GM18505 (cell line): ENCODE measurements at regions not wholly inside any gene's neighbourhood (a gene's known extent, or its start where the extent isn't known, plus 50 kb on each side); places are given as distances from the start of the nearest gene placed in this dataset.

Experiments used
- ATAC-seq: cut with Tn5 transposase; IDR thresholded peaks from one replicate; pipeline ENCODE4 v1.9.1; 2021; ENCODE audit not compliant: unreplicated experiment
- POLR2A ChIP-seq: IDR thresholded peaks from 4 replicates; pipeline ENCODE4 v1.6.1; 2011; ENCODE audit warnings: borderline replicate concordance; ENCODE audit not compliant: insufficient read depth, insufficient read length; ENCODE audit errors: extremely low read depth

GRCh38 chr7:88638583-88638982, 120.9 kb upstream of the ZNF804B start:
- TF ChIP-seq POLR2A: no peak
- no peak for ATAC-seq

- TF ChIP-seq POLR2A: no peak
- ATAC-seq: no peak
These were observed 121.7 kb upstream of the ZNF804B start for GRCh38 chr7:88637795-88638194.

- no peak for ATAC-seq
- no peak for TF ChIP-seq POLR2A
These were observed 124.4 kb upstream of the ZNF804B start for GRCh38 chr7:88635149-88635548.

GRCh38 chr7:88629559-88629958, 129.9 kb upstream of the ZNF804B start:
- ATAC-seq: no peak

GRCh38 chr7:88628363-88629085, 131.0 kb upstream of the ZNF804B start:
- peak; percentile 100 for ATAC-seq
- TF ChIP-seq POLR2A: no peak

More at GRCh38 chr7:88629559-88629958, 129.9 kb upstream of the ZNF804B start:
- no peak for TF ChIP-seq POLR2A

- TF ChIP-seq POLR2A: no peak
- no peak for ATAC-seq
These were observed 142.3 kb upstream of the ZNF804B start for GRCh38 chr7:88617185-88617584.

GRCh38 chr7:88615336-88615735, 144.2 kb upstream of the ZNF804B start:
- ATAC-seq: no peak
- no peak for TF ChIP-seq POLR2A

- TF ChIP-seq POLR2A: no peak
These were observed 144.8 kb upstream of the ZNF804B start for GRCh38 chr7:88614736-88615135.

GRCh38 chr7:88610942-88611341, 148.6 kb upstream of the ZNF804B start:
- no peak for TF ChIP-seq POLR2A
- no peak for ATAC-seq

More at GRCh38 chr7:88614736-88615135, 144.8 kb upstream of the ZNF804B start:
- ATAC-seq: no peak

- no peak for TF ChIP-seq POLR2A
- no peak for ATAC-seq
These were observed 158.8 kb upstream of the ZNF804B start for GRCh38 chr7:88600695-88601094.

- ATAC-seq: no peak
- TF ChIP-seq POLR2A: no peak
These were observed 160.0 kb upstream of the ZNF804B start for GRCh38 chr7:88599528-88599927.

GRCh38 chr7:88597941-88598425, 161.5 kb upstream of the ZNF804B start:
- no peak for ATAC-seq
- TF ChIP-seq POLR2A: no peak

GRCh38 chr7:88590963-88591362, 168.5 kb upstream of the ZNF804B start:
- no peak for TF ChIP-seq POLR2A
- no peak for ATAC-seq

GRCh38 chr7:88589927-88590326, 169.6 kb upstream of the ZNF804B start:
- TF ChIP-seq POLR2A: no peak
- no peak for ATAC-seq

GRCh38 chr7:88586890-88587289, 172.6 kb upstream of the ZNF804B start:
- no peak for TF ChIP-seq POLR2A
- ATAC-seq: no peak

- TF ChIP-seq POLR2A: no peak
- ATAC-seq: no peak
These were observed 173.3 kb upstream of the ZNF804B start for GRCh38 chr7:88586219-88586618.

GRCh38 chr7:88576720-88577119, 182.8 kb upstream of the ZNF804B start:
- ATAC-seq: no peak
- TF ChIP-seq POLR2A: no peak
